Endodermal cell (in vitro differentiated cells): ENCODE measurements at regions not wholly inside any gene's neighbourhood (a gene's known extent, or its start where the extent isn't known, plus 50 kb on each side); places are given as distances from the start of the nearest gene placed in this dataset.

Experiments
- DNase-seq: peaks from one replicate; pipeline ENCODE4 v3.0.0-alpha.2; 2017
- H3K27ac ChIP-seq: 2 replicates; pipeline ENCODE4 v1.5.1; 2013; ENCODE audit warnings: mild to moderate bottlenecking, low read depth, low read length, moderate library complexity
- H3K27me3 ChIP-seq: 2 replicates; pipeline ENCODE4 v1.6.1; 2013; ENCODE audit warnings: mild to moderate bottlenecking, low read length, moderate library complexity; ENCODE audit not compliant: insufficient read depth, control insufficient read depth, poor library complexity, severe bottlenecking
- H3K36me3 ChIP-seq: 2 replicates; pipeline ENCODE4 v1.7.0; 2013; ENCODE audit warnings: mild to moderate bottlenecking, low read length, moderate library complexity; ENCODE audit not compliant: control insufficient read depth, insufficient read depth
- H3K4me1 ChIP-seq: one replicate; pipeline ENCODE4 v1.7.0; 2013; ENCODE audit warnings: low read length; ENCODE audit not compliant: control insufficient read depth, insufficient read depth
- H3K4me3 ChIP-seq: 2 replicates; pipeline ENCODE4 v1.5.1; 2013; ENCODE audit warnings: mild to moderate bottlenecking, low read length, moderate library complexity
- H3K9ac ChIP-seq: 2 replicates; pipeline ENCODE4 v1.6.1; 2013; ENCODE audit warnings: mild to moderate bottlenecking, low read length, moderate library complexity; ENCODE audit not compliant: poor library complexity, severe bottlenecking; ENCODE audit errors: extremely low read depth
- H3K9me3 ChIP-seq: 2 replicates; pipeline ENCODE4 v1.6.1; 2013; ENCODE audit warnings: mild to moderate bottlenecking, low read length, moderate library complexity; ENCODE audit not compliant: control insufficient read depth
- H3K27ac Mint-ChIP-seq: 2 replicates; pipeline ENCODE4 v1.8.0; 2020; ENCODE audit warnings: mixed read lengths
- H3K27me3 Mint-ChIP-seq: 2 replicates; pipeline ENCODE4 v1.8.0; 2021; ENCODE audit warnings: mild to moderate bottlenecking, mixed read lengths; ENCODE audit not compliant: insufficient read depth
- H3K36me3 Mint-ChIP-seq: 2 replicates; pipeline ENCODE4 v1.8.0; 2020; ENCODE audit warnings: low read depth, mixed read lengths
- H3K4me1 Mint-ChIP-seq: 2 replicates; pipeline ENCODE4 v1.8.0; 2020; ENCODE audit warnings: mixed read lengths
- H3K4me3 Mint-ChIP-seq: 2 replicates; pipeline ENCODE4 v1.8.0; 2020; ENCODE audit warnings: mild to moderate bottlenecking, moderate library complexity, mixed read lengths
- H3K9me3 Mint-ChIP-seq: 2 replicates; pipeline ENCODE4 v1.8.0; 2020; ENCODE audit warnings: mild to moderate bottlenecking, mixed read lengths
- WGBS, 2 experiments: methylation state at CpG; one replicate each; pipeline versions ENCODE4 v1.1.5 to v1.1.7; 2013; ENCODE audit warnings: missing lambda C conversion rate in 2 of 2, mixed read lengths in 1 of 2; ENCODE audit not compliant: insufficient coverage in 1 of 2, insufficient read length in 1 of 2; 5-methylcytosine and 5-hydroxymethylcytosine counted together
- TF ChIP-seq, protein P1 (sequence below): fragments of 200-600 bp; sonication (generic); conservative IDR thresholded peaks from 2 replicates; pipeline ENCODE4 v1.5.0; 2021; ENCODE audit warnings: antibody characterized with exemption, mild to moderate bottlenecking

DNA sequence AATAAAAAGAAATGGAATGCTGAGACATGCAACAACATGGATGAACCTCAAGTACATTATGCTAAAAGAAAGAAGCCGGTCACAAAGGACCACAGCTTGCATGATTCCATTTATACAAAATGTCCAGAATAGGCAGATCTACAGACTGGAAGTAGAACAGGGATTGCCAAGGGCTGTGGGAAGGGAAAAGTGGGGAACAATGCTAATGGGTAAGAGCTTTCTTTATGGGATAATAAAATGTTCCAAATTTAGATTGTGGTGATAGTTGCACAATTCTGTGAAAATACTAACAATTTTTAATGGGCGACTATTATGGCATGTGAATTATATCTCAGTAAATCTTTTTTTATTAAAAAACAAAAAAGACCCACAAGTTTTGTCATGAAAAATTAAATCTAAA is 106.2 kb downstream of the TMCO5A start:
- no peak overlapping the region for H3K4me3 Mint-ChIP-seq
- H3K36me3 ChIP-seq: no peaks in the 10 kb centered on the region
- no peak for DNase-seq
- H3K9me3 ChIP-seq: no peaks in the 10 kb centered on the region
- 95 to 100% methylated on average over 1 of the region's 2 CpGs for WGBS, 2 experiments
- H3K36me3 Mint-ChIP-seq: no peaks in the 10 kb centered on the region
- H3K27me3 Mint-ChIP-seq: no peaks in the 10 kb centered on the region
- H3K4me1 ChIP-seq: peaks cover 3% of the 10 kb centered on the region
- H3K4me1 Mint-ChIP-seq: peaks cover 15% of the 10 kb centered on the region
- H3K4me3 ChIP-seq: no peak overlapping the region
- no peaks in the 10 kb centered on the region for H3K27me3 ChIP-seq
- no peak overlapping the region for H3K27ac ChIP-seq
- no peak overlapping the region for H3K27ac Mint-ChIP-seq
- no peaks in the 10 kb centered on the region for H3K9me3 Mint-ChIP-seq
- TF ChIP-seq, protein P1, sequence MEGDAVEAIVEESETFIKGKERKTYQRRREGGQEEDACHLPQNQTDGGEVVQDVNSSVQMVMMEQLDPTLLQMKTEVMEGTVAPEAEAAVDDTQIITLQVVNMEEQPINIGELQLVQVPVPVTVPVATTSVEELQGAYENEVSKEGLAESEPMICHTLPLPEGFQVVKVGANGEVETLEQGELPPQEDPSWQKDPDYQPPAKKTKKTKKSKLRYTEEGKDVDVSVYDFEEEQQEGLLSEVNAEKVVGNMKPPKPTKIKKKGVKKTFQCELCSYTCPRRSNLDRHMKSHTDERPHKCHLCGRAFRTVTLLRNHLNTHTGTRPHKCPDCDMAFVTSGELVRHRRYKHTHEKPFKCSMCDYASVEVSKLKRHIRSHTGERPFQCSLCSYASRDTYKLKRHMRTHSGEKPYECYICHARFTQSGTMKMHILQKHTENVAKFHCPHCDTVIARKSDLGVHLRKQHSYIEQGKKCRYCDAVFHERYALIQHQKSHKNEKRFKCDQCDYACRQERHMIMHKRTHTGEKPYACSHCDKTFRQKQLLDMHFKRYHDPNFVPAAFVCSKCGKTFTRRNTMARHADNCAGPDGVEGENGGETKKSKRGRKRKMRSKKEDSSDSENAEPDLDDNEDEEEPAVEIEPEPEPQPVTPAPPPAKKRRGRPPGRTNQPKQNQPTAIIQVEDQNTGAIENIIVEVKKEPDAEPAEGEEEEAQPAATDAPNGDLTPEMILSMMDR: no peak
- H3K9ac ChIP-seq: no peak overlapping the region

DNA sequence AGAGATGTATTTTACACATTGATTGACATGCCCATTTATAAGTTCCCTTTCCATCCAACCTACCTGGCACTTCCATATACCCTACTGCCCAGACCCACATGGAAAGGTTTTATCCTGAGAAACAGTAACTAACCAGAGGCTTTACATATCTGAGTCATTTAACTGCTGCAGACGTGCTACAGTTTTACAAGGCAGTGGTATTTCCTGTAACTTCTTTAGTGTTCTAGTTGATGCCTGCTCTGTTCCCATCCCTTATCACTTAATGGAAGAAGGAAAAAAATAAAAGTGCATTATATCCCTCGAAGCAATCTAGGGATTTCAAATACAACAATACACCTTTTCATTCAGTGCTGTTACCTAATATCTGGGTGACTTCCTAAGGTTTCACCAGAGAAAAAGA is 107.1 kb downstream of the TMCO5A start:
- no peaks in the 10 kb centered on the region for H3K9me3 Mint-ChIP-seq
- H3K4me1 Mint-ChIP-seq: peaks cover 15% of the 10 kb centered on the region
- H3K4me1 ChIP-seq: peaks cover 3% of the 10 kb centered on the region
- H3K4me3 Mint-ChIP-seq: no peak overlapping the region
- no peaks in the 10 kb centered on the region for H3K36me3 ChIP-seq
- TF ChIP-seq, protein P1: no peak
- no peak overlapping the region for H3K27ac Mint-ChIP-seq
- no peak for DNase-seq
- H3K27me3 Mint-ChIP-seq: no peaks in the 10 kb centered on the region
- no peaks in the 10 kb centered on the region for H3K9me3 ChIP-seq
- no peak overlapping the region for H3K27ac ChIP-seq
- WGBS, 2 experiments: 76 to 83% methylated on average over 2 of the region's 2 CpGs
- H3K27me3 ChIP-seq: no peaks in the 10 kb centered on the region
- H3K9ac ChIP-seq: no peak overlapping the region
- H3K36me3 Mint-ChIP-seq: no peaks in the 10 kb centered on the region
- H3K4me3 ChIP-seq: no peak overlapping the region

DNA sequence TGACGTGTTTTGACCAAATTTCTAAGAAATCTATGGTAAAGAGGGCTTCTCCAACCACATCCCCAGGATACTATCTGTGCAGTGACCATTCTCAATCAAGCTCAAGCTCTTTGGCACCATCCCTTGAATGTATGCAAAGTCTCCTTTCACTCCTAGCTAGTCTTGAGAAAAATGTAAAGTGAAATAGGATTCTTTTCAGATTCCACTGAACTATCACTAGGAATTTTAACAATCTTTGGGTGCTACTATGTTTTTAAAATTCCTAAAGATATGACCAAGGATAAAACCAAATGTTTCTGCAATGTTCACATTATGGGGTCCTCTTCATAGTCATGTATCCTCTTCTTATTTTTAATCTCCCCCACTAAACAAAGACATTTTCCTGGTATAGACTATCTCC is 107.8 kb downstream of the TMCO5A start:
- no peak overlapping the region for H3K27ac ChIP-seq
- no peak overlapping the region for H3K9ac ChIP-seq
- H3K9me3 Mint-ChIP-seq: no peaks in the 10 kb centered on the region
- WGBS, 2 experiments: 78 to 100% methylated on average over 1 of the region's 1 CpG
- no peaks in the 10 kb centered on the region for H3K36me3 ChIP-seq
- no peak overlapping the region for H3K4me3 ChIP-seq
- H3K36me3 Mint-ChIP-seq: no peaks in the 10 kb centered on the region
- H3K27me3 ChIP-seq: no peaks in the 10 kb centered on the region
- DNase-seq: no peak
- no peaks in the 10 kb centered on the region for H3K9me3 ChIP-seq
- peaks cover 15% of the 10 kb centered on the region for H3K4me1 Mint-ChIP-seq
- H3K4me1 ChIP-seq: peaks cover 3% of the 10 kb centered on the region
- TF ChIP-seq, protein P1: no peak
- H3K27ac Mint-ChIP-seq: no peak overlapping the region
- no peak overlapping the region for H3K4me3 Mint-ChIP-seq
- no peaks in the 10 kb centered on the region for H3K27me3 Mint-ChIP-seq
